ENCODE measurements at regions not wholly inside any gene's neighbourhood (a gene's known extent, or its start where the extent isn't known, plus 50 kb on each side); places are given as distances from the start of the nearest gene placed in this dataset.
"Not testable (repeated sequence)": the region's sequence is repeated elsewhere in the genome, so short reads cannot be mapped to it uniquely, and the experiment has no call there.

DNA sequence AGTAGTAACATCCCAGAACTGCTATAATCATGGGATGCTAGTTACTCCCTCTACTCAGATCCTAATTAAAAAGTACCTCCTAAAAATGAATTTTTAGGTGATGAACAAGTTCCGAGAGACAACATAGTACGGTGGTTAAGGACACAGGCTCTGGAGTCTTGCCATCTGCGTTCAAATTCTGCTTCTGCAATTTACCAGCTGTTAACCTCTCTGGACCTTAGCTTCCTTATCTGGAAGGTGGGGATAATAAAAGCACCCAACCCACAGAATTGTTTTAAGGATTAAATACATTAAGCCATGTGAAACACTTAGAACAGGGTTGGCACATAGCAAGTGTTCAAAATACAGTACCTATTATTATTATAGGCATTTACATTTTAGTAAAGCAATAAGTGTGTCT lies 77.5 kb upstream of the XPA start:
- H3K9ac ChIP-seq (ENCODE audit: extremely low read depth, low read length, poor library complexity, severe bottlenecking): no peak overlapping the region
- no peak overlapping the region for H3K27ac ChIP-seq (ENCODE audit: low read depth, low read length)
- peaks cover 16% of the 10 kb centered on the region for H3K9me3 Mint-ChIP-seq
- TF ChIP-seq CTCF (conservative IDR thresholded peaks at IDR 0.05): no peak
- no peak for DNase-seq
- no peaks in the 10 kb centered on the region for H3K36me3 ChIP-seq (ENCODE audit: control insufficient read depth, insufficient read depth, low read length)
- peaks cover 19% of the 10 kb centered on the region for H3K27me3 Mint-ChIP-seq (ENCODE audit: insufficient read depth)
- peaks cover 24% of the 10 kb centered on the region for H3K9me3 ChIP-seq (ENCODE audit: control insufficient read depth, low read length)
- 83 to 90% methylated on average over 3 of the region's 3 CpGs for WGBS, 2 experiments (ENCODE audit: insufficient coverage in 1 of 2, insufficient read length in 1 of 2)
- no peak overlapping the region for H3K4me3 ChIP-seq (ENCODE audit: low read length)
- no peak overlapping the region for H3K27ac Mint-ChIP-seq
- H3K36me3 Mint-ChIP-seq (ENCODE audit: low read depth): peaks cover 4% of the 10 kb centered on the region
- peaks cover 23% of the 10 kb centered on the region for H3K4me1 Mint-ChIP-seq
- H3K4me3 Mint-ChIP-seq: no peak overlapping the region
- no peaks in the 10 kb centered on the region for H3K27me3 ChIP-seq (ENCODE audit: control insufficient read depth, insufficient read depth, low read length, poor library complexity, severe bottlenecking)
- peaks cover 7% of the 10 kb centered on the region for H3K4me1 ChIP-seq (ENCODE audit: control insufficient read depth, insufficient read depth, low read length)

- H3K27me3 ChIP-seq (ENCODE audit: control insufficient read depth, insufficient read depth, low read length, poor library complexity, severe bottlenecking); H3K4me1 Mint-ChIP-seq; H3K27ac ChIP-seq (ENCODE audit: low read depth, low read length); H3K4me3 Mint-ChIP-seq; H3K9ac ChIP-seq (ENCODE audit: extremely low read depth, low read length, poor library complexity, severe bottlenecking); H3K4me1 ChIP-seq (ENCODE audit: control insufficient read depth, insufficient read depth, low read length); H3K36me3 Mint-ChIP-seq (ENCODE audit: low read depth); DNase-seq; H3K36me3 ChIP-seq (ENCODE audit: control insufficient read depth, insufficient read depth, low read length); H3K27ac Mint-ChIP-seq; H3K4me3 ChIP-seq (ENCODE audit: low read length): not testable (repeated sequence)
- WGBS, 2 experiments (ENCODE audit: insufficient coverage in 1 of 2, insufficient read length in 1 of 2): 84 to 86% methylated on average over 2 of the region's 2 CpGs
- H3K9me3 ChIP-seq (ENCODE audit: control insufficient read depth, low read length): peaks cover 30% of the 10 kb centered on the region
- Mint-ChIP-seq H3K9me3 (peaks cover 31% of the 10 kb centered on the region), H3K27me3 (ENCODE audit: insufficient read depth) (peaks cover 31% of the 10 kb centered on the region)
These were observed 74.3 kb upstream of the FOXE1 start for GRCh38 chr9:97778740-97779139.

DNA sequence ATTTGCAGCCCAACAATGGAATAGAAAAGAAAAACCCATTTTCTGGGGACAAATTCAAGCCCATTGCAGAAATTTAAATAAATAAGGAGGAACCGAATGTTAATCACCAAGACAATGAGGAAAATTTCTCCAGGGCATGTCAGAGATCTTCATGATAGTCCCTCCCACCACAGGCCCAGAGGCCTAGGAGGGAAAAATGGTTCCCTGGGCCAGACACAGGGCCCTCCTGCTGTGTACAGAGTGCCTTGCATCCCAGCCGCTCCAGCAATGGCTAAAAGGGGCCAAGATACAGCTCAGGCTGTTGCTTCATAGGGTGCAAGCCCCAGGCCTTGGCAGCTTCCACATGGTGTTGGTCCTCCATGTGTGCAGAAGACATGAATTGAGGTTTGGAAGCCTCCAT lies 73.4 kb upstream of the FOXE1 start:
- Mint-ChIP-seq H3K27me3 (ENCODE audit: insufficient read depth) (peaks cover 31% of the 10 kb centered on the region), H3K4me1 (no peaks in the 10 kb centered on the region), H3K27ac (no peak overlapping the region), H3K36me3 (ENCODE audit: low read depth) (peaks cover 4% of the 10 kb centered on the region), H3K9me3 (peaks cover 31% of the 10 kb centered on the region), H3K4me3 (no peak overlapping the region)
- no peak for DNase-seq
- 91 to 94% methylated on average over 2 of the region's 2 CpGs for WGBS, 2 experiments (ENCODE audit: insufficient coverage in 1 of 2, insufficient read length in 1 of 2)
- Histone ChIP-seq H3K9me3 (ENCODE audit: control insufficient read depth, low read length) (peaks cover 30% of the 10 kb centered on the region), H3K27ac (ENCODE audit: low read depth, low read length) (no peak overlapping the region), H3K9ac (ENCODE audit: extremely low read depth, low read length, poor library complexity, severe bottlenecking) (no peak overlapping the region), H3K36me3 (ENCODE audit: control insufficient read depth, insufficient read depth, low read length) (no peaks in the 10 kb centered on the region), H3K4me1 (ENCODE audit: control insufficient read depth, insufficient read depth, low read length) (no peaks in the 10 kb centered on the region), H3K4me3 (ENCODE audit: low read length) (no peak overlapping the region), H3K27me3 (ENCODE audit: control insufficient read depth, insufficient read depth, low read length, poor library complexity, severe bottlenecking) (no peaks in the 10 kb centered on the region)
- TF ChIP-seq CTCF (conservative IDR thresholded peaks at IDR 0.05): no peak

GRCh38 chr9:97781902-97782301 lies 71.1 kb upstream of the FOXE1 start:
- H3K9me3 Mint-ChIP-seq: peaks cover 31% of the 10 kb centered on the region
- no peaks in the 10 kb centered on the region for H3K4me1 Mint-ChIP-seq
- H3K27me3 Mint-ChIP-seq (ENCODE audit: insufficient read depth): peaks cover 30% of the 10 kb centered on the region
- 79 to 83% methylated on average over 1 of the region's 1 CpG for WGBS, 2 experiments (ENCODE audit: insufficient coverage in 1 of 2, insufficient read length in 1 of 2)
- no peak overlapping the region for H3K4me3 Mint-ChIP-seq
- Histone ChIP-seq H3K9ac (ENCODE audit: extremely low read depth, low read length, poor library complexity, severe bottlenecking) (no peak overlapping the region), H3K27me3 (ENCODE audit: control insufficient read depth, insufficient read depth, low read length, poor library complexity, severe bottlenecking) (no peaks in the 10 kb centered on the region), H3K36me3 (ENCODE audit: control insufficient read depth, insufficient read depth, low read length) (no peaks in the 10 kb centered on the region), H3K9me3 (ENCODE audit: control insufficient read depth, low read length) (peaks cover 30% of the 10 kb centered on the region), H3K4me1 (ENCODE audit: control insufficient read depth, insufficient read depth, low read length) (no peaks in the 10 kb centered on the region), H3K27ac (ENCODE audit: low read depth, low read length) (no peak overlapping the region), H3K4me3 (ENCODE audit: low read length) (no peak overlapping the region)
- peaks cover 4% of the 10 kb centered on the region for H3K36me3 Mint-ChIP-seq (ENCODE audit: low read depth)
- DNase-seq: no peak
- no peak for TF ChIP-seq CTCF (conservative IDR thresholded peaks at IDR 0.05)
- no peak overlapping the region for H3K27ac Mint-ChIP-seq

All from endodermal cell (in vitro differentiated cells).